GM19240 (cell line): ENCODE measurements at regions not wholly inside any gene's neighbourhood (a gene's known extent, or its start where the extent isn't known, plus 50 kb on each side); places are given as distances from the start of the nearest gene placed in this dataset.
"Not testable (repeated sequence)": the region's sequence is repeated elsewhere in the genome, so short reads cannot be mapped to it uniquely, and the experiment has no call there.

ENCODE experiments used
- DNase-seq: peaks from one replicate; pipeline ENCODE4 v3.0.0; 2011; ENCODE audit warnings: low spot score; ENCODE audit not compliant: insufficient read length

- no peak for DNase-seq
Observed at GRCh38 chr5:2156358-2157059, 273.8 kb upstream of the IRX4 start.

DNA sequence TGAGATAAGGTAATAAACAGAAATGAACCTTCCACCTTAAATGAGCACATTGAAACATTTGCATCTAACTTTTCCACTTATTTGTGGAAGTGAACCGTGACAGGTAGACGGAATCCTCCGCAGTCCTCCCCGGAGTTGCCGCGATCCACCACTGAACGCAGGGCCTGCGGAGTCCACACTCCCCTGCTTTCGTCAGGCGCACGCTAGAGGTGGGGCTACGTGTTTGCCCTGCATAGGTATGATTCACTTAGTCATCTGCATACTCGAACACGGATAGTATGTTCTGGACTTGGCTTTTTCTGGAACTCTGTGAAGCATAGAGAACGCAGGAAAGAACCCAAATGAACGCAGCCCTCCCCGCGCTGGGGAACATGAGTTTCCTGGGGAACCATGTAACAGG, 272.8 kb upstream of the IRX4 start:
- DNase-seq: no peak

DNA sequence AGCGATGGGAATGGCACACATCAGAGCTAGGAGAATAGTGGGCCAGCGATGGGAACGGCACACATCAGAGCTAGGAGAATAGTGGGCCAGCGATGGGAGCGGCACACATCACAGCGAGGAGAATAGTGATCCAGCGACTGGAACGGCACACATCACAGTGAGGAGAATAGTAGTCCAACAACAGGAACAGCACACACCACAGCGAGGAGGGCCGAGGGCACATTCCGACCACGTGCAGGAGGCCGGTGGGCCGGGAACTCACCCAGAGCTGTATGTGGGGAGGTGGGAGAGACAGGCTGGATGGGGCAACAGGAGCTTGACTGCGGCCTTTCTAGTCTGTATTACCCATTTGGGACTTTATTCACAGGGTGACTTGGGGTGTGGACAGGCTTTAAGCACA, 271.1 kb upstream of the IRX4 start:
- DNase-seq: no peak

DNA sequence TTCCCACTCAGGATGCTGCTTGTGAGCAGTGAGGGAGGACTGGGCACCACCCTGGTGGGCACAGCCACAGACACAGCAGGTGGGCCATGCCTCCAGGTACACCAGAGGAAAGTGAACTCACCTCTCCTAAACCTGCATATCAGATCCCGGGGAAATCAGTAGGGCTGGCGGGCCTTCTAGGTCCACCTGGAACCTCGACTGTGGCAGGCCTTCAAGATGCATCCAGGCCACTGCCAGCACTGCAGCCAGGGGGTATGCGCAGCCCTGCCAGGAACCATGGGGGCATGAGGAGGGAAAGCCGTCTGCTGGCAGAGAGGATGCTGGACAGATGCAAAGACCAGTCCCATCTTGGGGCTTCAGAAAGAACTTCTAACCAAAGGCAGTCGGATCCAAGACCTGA, 270.6 kb upstream of the IRX4 start:
- DNase-seq: no peak

DNA sequence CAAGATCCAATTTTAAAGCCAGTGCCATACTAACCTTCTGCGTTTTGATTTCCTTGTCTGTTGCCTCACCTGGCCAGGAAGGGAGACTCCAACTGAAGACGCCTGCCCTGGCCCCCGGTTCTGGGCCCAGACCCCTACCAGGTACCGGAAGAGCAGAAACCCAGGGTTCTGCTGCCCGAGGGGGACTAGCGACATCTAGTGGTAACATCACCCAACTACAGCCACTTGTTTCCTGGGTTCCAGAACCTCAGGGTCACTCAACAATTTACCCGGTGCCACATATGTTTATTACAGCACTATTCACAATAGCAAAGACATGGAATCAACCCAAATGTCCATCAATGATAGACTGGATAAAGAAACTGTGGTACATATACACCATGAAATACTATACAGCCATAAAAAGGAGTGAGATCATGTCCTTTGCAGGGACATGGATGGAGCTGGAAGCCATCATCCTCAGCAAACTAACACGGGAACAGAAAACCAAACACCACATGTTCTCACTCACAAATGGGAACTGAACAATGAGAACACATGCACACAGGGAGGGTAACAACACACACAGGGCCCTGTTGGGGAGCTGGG, 268.7 kb upstream of the IRX4 start:
- not testable (repeated sequence) for DNase-seq

GRCh38 chr5:2149195-2149539, 266.4 kb upstream of the IRX4 start:
- DNase-seq: no peak

- DNase-seq: no peak
Observed at GRCh38 chr5:2148312-2149194, 265.8 kb upstream of the IRX4 start.

DNA sequence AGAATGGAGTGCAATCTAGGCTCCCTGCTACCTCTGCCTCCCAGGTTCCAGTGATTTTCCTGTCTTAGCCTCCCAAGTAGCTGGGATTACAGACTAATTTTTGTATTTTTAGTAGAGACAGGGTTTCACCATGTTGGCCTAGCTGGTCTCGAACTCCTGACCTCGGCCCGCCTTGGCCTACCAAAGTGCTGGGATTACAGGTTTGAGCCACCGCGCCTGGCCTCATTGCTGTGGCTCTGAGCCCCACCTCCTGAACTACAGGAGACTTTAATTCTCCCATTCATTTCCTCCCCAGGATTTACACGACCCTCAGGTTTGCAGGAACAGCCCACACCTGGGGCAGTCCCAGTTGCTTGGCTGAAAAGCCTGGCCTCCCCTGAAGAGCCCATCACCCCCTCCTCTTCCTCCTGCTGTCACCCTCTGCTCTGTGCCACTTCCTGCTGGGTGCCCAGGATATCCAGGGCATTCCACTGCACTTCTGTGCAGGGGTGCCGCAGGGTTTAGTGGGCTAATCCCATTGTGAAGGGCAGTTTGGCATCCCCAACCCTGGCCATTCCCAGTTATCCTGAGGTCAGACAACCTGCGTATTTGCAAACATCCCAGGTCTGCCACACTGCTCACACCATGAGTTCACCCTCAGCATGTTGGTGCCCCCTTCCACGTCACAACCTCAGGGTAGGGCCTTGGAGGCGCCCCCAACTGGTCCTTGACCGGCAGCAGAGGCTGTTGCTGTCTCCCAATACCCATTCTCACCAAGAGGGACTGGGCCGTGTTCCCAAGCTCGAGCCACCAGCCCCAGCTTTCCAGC, 265.0 kb upstream of the IRX4 start:
- DNase-seq: no peak

- no peak for DNase-seq
Observed at GRCh38 chr5:2143646-2144353, 261.1 kb upstream of the IRX4 start.

GRCh38 chr5:2143088-2143487, 260.4 kb upstream of the IRX4 start:
- DNase-seq: no peak

- DNase-seq: no peak
Observed at GRCh38 chr5:2142456-2142954, 259.8 kb upstream of the IRX4 start.

DNA sequence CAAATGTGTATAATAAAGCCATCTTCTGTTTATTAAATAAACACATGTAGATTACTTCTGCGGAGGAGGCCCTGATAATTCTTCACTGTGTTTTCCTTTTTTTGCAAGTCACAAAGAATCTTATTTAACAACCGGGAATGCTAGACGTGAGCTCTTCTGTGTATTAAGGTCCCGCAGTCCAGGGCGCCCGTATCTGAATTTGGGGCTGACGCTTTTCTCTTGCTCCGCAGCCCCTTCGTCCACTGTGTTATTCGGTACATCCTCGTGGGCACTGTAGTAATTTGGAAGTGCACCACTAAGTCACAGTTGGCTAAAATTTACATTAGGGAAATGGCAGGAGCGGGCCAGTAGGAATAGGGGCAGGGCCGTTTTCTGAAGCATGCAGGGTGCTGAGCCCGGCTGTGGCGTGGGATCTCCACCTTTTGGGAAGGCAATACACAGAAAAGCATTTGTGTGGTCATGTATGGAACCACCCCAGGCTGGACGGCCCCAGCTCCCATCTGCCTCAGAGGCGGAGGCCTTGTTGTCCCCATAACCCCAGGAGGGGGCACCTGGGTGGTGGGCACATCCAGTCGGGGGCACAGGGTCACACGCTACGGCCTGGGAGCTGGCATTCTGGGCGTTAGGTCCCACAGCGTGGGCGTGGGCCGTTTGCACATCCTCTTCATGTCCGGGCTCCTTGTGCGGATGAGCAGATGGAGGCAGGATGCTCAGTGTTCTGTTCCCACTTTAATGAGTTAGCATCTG, 258.7 kb upstream of the IRX4 start:
- DNase-seq: no peak

DNA sequence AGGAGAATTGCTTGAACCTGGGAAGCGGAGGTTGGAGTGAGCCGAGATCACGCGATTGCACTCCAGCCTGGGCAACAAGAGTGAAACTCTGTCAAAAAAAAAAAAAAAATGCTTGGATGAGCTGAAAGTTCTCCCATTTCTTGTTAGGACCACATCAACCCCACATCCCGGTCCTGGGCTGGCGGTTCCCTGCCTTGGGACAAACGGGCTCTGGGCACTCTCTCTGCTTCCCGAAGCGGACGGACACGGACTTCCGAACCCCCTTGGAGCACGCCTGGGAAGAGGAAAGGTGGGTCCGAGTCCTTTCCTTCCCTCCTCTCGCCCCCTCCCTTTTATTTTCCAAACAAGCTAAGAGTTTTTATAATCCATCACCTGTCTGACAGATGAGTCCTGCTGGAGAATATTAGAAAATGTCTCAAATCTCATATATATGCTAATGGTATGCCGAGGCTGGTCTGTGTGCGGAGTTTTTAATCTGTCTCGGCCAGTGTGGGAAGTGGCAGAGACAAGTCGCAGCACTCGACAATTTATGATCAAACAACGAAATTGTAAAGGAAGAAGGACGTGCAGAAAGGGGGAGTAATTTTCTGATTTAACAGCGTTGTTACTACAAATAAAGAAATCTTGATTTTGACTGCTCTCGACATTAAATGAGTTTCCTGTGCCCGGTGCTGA, 257.9 kb upstream of the IRX4 start:
- DNase-seq: no peak

GRCh38 chr5:2139478-2139877, 256.8 kb upstream of the IRX4 start:
- DNase-seq: no peak

- no peak for DNase-seq
Observed at GRCh38 chr5:2138896-2139295, 256.2 kb upstream of the IRX4 start.

DNA sequence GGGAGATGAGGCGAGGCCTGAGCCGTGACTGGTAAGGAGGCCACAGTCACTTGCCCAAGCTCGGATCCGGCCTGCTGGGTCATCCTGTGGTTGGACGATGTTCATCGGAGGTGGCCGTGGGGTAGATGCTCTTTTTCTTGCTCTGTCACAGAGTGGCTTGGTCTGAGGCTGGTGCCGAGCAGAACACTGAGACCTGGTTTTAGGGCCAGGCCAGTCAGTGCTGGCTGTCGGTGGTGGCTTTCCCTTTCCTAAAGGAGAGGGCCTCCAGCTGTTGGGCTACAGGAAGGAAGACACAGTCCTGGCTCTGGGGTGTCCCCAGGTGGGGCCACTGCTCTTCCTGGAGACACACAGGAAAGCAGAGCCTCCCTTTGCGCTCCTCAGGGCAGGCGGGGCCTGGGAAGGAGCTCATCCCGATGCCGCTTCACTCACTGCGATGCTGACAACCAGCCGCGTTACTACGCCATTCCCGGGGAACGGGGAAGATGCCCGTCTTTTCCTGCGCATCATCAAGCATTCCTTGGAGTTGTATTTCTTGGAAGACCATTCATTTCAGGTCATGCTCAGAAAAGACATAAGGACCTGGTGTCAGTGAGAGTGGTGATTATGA, 254.8 kb upstream of the IRX4 start:
- DNase-seq: no peak

GRCh38 chr5:2136728-2137333, 254.1 kb upstream of the IRX4 start:
- DNase-seq: no peak

DNA sequence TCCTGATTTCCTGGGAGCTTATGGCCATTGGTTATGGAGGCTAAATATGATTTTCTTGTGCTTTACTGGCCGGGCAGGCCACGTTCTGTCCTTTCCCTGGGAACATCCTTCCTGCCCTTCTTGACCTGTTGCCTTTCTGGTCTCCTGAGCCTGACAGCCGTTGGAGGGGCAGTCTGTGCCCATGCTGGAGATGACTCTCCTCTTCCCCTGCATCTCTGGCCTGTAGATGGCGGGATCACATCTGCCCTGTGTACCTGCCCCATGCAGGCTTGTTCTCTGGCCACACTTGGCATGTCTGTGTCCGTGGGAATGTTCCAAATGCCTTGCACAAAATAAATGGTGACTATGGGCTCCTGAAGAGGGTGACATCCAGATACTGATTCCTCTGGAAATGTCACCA, 253.1 kb upstream of the IRX4 start:
- no peak for DNase-seq

GRCh38 chr5:2135354-2135753, 252.6 kb upstream of the IRX4 start:
- no peak for DNase-seq
